ENCODE measurements at regions not wholly inside any gene's neighbourhood (a gene's known extent, or its start where the extent isn't known, plus 50 kb on each side); places are given as distances from the start of the nearest gene placed in this dataset.

DNA sequence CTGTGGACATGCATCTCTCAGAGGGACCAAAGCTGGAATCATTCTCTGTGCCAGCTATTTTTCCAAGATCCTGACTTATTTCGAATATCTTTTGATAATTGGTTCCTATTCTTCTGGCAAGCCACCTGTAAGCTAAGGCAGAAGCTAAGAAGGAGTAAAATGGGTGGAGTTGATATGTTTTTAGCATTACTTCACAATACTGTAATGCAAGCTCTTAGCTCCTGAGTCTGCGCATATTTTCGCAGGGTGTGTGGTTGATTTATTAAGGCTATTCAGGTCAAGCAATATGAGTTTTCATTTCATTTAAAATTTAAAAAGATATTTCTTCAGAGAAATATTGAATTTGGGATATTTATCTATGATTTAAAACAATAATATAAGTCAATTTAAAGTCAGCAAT, 158.5 kb upstream of the ADAMTS16 start:
- TF ChIP-seq, protein P1, sequence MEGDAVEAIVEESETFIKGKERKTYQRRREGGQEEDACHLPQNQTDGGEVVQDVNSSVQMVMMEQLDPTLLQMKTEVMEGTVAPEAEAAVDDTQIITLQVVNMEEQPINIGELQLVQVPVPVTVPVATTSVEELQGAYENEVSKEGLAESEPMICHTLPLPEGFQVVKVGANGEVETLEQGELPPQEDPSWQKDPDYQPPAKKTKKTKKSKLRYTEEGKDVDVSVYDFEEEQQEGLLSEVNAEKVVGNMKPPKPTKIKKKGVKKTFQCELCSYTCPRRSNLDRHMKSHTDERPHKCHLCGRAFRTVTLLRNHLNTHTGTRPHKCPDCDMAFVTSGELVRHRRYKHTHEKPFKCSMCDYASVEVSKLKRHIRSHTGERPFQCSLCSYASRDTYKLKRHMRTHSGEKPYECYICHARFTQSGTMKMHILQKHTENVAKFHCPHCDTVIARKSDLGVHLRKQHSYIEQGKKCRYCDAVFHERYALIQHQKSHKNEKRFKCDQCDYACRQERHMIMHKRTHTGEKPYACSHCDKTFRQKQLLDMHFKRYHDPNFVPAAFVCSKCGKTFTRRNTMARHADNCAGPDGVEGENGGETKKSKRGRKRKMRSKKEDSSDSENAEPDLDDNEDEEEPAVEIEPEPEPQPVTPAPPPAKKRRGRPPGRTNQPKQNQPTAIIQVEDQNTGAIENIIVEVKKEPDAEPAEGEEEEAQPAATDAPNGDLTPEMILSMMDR (IDR thresholded peaks at IDR 0.05) = no peak
- TF ChIP-seq POLR2AphosphoS5 (IDR thresholded peaks at IDR 0.05) (no peak), POLR2A (IDR thresholded peaks at IDR 0.05) (no peak)

Measured in prostate gland (tissue), 2 donors.